Sigmoid colon (tissue), 6 donors: ENCODE measurements at regions not wholly inside any gene's neighbourhood (a gene's known extent, or its start where the extent isn't known, plus 50 kb on each side); places are given as distances from the start of the nearest gene placed in this dataset.
"Not testable (repeated sequence)": the region's sequence is repeated elsewhere in the genome, so short reads cannot be mapped to it uniquely, and the experiment has no call there.

Experiments
- DNase-seq: peaks from one replicate; pipeline ENCODE4 v3.0.0-alpha.2; 2019
- H3K27ac ChIP-seq, 4 donors: fragments of 200-600 bp; sonication (generic); one replicate each; pipeline ENCODE4 v1.5.1; 2016 to 2019; ENCODE audit warnings: mild to moderate bottlenecking in 1 of 4
- H3K27me3 ChIP-seq, 3 donors: fragments of 200-600 bp; sonication (generic); one replicate each; pipeline ENCODE4 v1.5.1; 2019; ENCODE audit warnings: mild to moderate bottlenecking in 1 of 3
- H3K36me3 ChIP-seq, 4 donors: fragments of 200-600 bp; sonication (generic); one replicate each; pipeline ENCODE4 v1.5.1; 2016 to 2019
- H3K4me1 ChIP-seq, 4 donors: fragments of 200-600 bp; sonication (generic); one replicate each; pipeline ENCODE4 v1.5.1; 2017 to 2019
- H3K4me3 ChIP-seq, 4 donors: fragments of 200-600 bp; sonication (generic); one replicate each; pipeline ENCODE4 v1.5.1; 2017 to 2019; ENCODE audit warnings: mild to moderate bottlenecking in 2 of 4, moderate library complexity in 1 of 4
- H3K9me3 ChIP-seq, 4 donors: fragments of 200-600 bp in 3 of 4; sonication (generic) in 3 of 4; one replicate each; pipeline versions ENCODE4 v1.5.1 to v1.6.1; 2013 to 2019
- CTCF ChIP-seq, 4 experiments: fragments of 450-650 bp in 3 of 4; fragments of 200-600 bp in 1 of 4; IDR thresholded peaks; one replicate each; pipeline ENCODE4 v1.5.1; 2016 to 2019; ENCODE audit warnings: antibody characterized with exemption in 4 of 4, mild to moderate bottlenecking in 3 of 4, moderate library complexity in 2 of 4
- EP300 ChIP-seq, 4 donors: sonication (generic); formaldehyde crosslinking; IDR thresholded peaks; one replicate each; pipeline ENCODE4 v1.6.1; 2017; ENCODE audit warnings: antibody characterized with exemption in 4 of 4
- POLR2A ChIP-seq, 2 donors: fragments of 450-650 bp; IDR thresholded peaks; one replicate each; pipeline ENCODE4 v1.6.1; 2016; ENCODE audit warnings: antibody characterized with exemption in 2 of 2, mild to moderate bottlenecking in 2 of 2, moderate library complexity in 2 of 2
- POLR2AphosphoS5 ChIP-seq, 4 donors: sonication (generic); formaldehyde crosslinking; IDR thresholded peaks; one replicate each; pipeline ENCODE4 v1.6.1; 2017; ENCODE audit warnings: antibody characterized with exemption in 4 of 4
- WGBS, 2 donors: extraction: QIAGEN DNeasy Blood & Tissue Kit; methylation state at CpG; one replicate each; pipeline ENCODE4 v1.1.7; 2013; 5-methylcytosine and 5-hydroxymethylcytosine counted together
- intact Hi-C: fragments of 100-400 bp; cut with DNase I; formaldehyde crosslinking; loops from one replicate; pipeline ENCODE4 v1.15.1; 2023
- donor health status: healthy with polysubstance abuse.
- donor health status: healthy.

GRCh38 chr17:21592774-21593173, 99.5 kb upstream of the KCNJ18 start:
- H3K9me3 ChIP-seq, result no peaks in the 10 kb centered on the region
- no peak for DNase-seq
- no peaks in the 10 kb centered on the region for H3K4me1 ChIP-seq
- H3K4me3 ChIP-seq, result no peak overlapping the region
- no peak overlapping the region for H3K27ac ChIP-seq
- no peaks in the 10 kb centered on the region for H3K36me3 ChIP-seq
- no peaks in the 10 kb centered on the region for H3K27me3 ChIP-seq
- WGBS, 2 donors, result 95 to 96% methylated on average over 23 of the region's 23 CpGs
- intact Hi-C loops, result no loop called here
- TF ChIP-seq EP300 (IDR thresholded peaks at IDR 0.05) (no peak), CTCF (IDR thresholded peaks at IDR 0.05) (no peak), POLR2A (IDR thresholded peaks at IDR 0.05) (no peak), POLR2AphosphoS5 (IDR thresholded peaks at IDR 0.05) (no peak)

- H3K36me3 ChIP-seq, DNase-seq, H3K9me3 ChIP-seq, H3K4me1 ChIP-seq, H3K27me3 ChIP-seq, H3K27ac ChIP-seq, intact Hi-C loops, H3K4me3 ChIP-seq: not testable (repeated sequence)
- WGBS, 2 donors, result 92 to 96% methylated on average over 20 of the region's 20 CpGs
These were observed 98.7 kb upstream of the KCNJ18 start for GRCh38 chr17:21593452-21594105.

DNA sequence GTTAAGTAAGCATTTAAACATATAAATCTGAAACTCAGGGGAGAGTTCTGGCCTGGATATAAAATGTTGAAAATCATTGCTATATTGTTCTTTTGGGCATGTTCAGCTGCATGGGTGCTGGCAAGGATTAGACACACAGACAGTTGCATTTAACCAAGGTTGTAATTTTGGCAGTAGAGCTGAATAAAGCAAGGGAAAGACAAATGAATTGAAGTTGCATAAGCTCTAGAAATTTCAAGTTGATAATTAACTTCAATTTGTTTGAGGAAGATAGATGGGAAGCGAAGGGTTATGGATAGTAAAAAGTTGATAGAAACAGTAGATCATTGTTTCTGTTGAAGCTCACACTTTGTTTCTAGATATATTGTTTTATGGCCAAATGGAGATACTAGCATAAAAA, 97.2 kb upstream of the KCNJ18 start:
- H3K4me1 ChIP-seq, result no peaks in the 10 kb centered on the region
- 20 to 64% methylated on average over 1 of the region's 1 CpG for WGBS, 2 donors
- no peak overlapping the region for H3K27ac ChIP-seq
- no peaks in the 10 kb centered on the region for H3K36me3 ChIP-seq
- no peaks in the 10 kb centered on the region for H3K9me3 ChIP-seq
- no peak overlapping the region for H3K4me3 ChIP-seq
- H3K27me3 ChIP-seq, result no peaks in the 10 kb centered on the region
- intact Hi-C loops, result no loop called here
- DNase-seq, result no peak
- TF ChIP-seq EP300 (IDR thresholded peaks at IDR 0.05) (no peak), CTCF (IDR thresholded peaks at IDR 0.05) (no peak), POLR2AphosphoS5 (IDR thresholded peaks at IDR 0.05) (no peak), POLR2A (IDR thresholded peaks at IDR 0.05) (no peak)

GRCh38 chr17:21602176-21602575, 90.1 kb upstream of the KCNJ18 start:
- TF ChIP-seq CTCF (IDR thresholded peaks at IDR 0.05) (no peak), EP300 (IDR thresholded peaks at IDR 0.05) (no peak), POLR2AphosphoS5 (IDR thresholded peaks at IDR 0.05) (no peak), POLR2A (IDR thresholded peaks at IDR 0.05) (no peak)

DNA sequence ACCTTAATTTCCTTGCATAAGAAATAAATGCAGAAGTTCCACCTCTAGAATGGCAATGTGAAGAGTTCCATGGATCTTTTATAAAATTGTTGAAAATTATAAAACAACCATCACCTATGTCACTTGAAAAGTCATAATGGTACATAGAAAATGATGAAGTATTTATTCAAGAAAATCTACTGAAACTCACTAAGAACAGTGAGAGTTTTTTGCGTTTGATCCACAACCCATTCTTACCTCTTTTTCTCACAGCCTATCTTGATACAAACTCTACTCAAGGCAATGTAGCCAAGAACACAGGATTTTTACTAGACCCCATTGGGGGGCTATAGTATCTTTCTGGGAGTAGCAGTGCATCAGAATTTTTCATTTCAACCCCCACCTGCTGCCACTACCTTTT, 89.0 kb upstream of the KCNJ18 start:
- not testable (repeated sequence) for H3K36me3 ChIP-seq

More at GRCh38 chr17:21602176-21602575, 90.1 kb upstream of the KCNJ18 start:
- WGBS, 2 donors, result 76 to 85% methylated on average over 5 of the region's 5 CpGs
- intact Hi-C loops, result no loop called here
- no peaks in the 10 kb centered on the region for H3K4me1 ChIP-seq
- H3K36me3 ChIP-seq, result no peaks in the 10 kb centered on the region
- H3K9me3 ChIP-seq, result no peaks in the 10 kb centered on the region
- no peak for DNase-seq
- no peaks in the 10 kb centered on the region for H3K27me3 ChIP-seq
- no peak overlapping the region for H3K27ac ChIP-seq
- no peak overlapping the region for H3K4me3 ChIP-seq

GRCh38 chr17:21611443-21611842, 80.9 kb upstream of the KCNJ18 start:
- H3K36me3 ChIP-seq, H3K27ac ChIP-seq, H3K4me3 ChIP-seq, H3K4me1 ChIP-seq, H3K27me3 ChIP-seq, H3K9me3 ChIP-seq, intact Hi-C loops, DNase-seq: not testable (repeated sequence)
- WGBS, 2 donors, result 95 to 97% methylated on average over 8 of the region's 8 CpGs

More for the DNA sequence above, 89.0 kb upstream of the KCNJ18 start:
- H3K4me1 ChIP-seq, H3K4me3 ChIP-seq, H3K27ac ChIP-seq, H3K27me3 ChIP-seq, DNase-seq, H3K9me3 ChIP-seq, intact Hi-C loops: not testable (repeated sequence)
- 91 to 97% methylated on average over 1 of the region's 1 CpG for WGBS, 2 donors

DNA sequence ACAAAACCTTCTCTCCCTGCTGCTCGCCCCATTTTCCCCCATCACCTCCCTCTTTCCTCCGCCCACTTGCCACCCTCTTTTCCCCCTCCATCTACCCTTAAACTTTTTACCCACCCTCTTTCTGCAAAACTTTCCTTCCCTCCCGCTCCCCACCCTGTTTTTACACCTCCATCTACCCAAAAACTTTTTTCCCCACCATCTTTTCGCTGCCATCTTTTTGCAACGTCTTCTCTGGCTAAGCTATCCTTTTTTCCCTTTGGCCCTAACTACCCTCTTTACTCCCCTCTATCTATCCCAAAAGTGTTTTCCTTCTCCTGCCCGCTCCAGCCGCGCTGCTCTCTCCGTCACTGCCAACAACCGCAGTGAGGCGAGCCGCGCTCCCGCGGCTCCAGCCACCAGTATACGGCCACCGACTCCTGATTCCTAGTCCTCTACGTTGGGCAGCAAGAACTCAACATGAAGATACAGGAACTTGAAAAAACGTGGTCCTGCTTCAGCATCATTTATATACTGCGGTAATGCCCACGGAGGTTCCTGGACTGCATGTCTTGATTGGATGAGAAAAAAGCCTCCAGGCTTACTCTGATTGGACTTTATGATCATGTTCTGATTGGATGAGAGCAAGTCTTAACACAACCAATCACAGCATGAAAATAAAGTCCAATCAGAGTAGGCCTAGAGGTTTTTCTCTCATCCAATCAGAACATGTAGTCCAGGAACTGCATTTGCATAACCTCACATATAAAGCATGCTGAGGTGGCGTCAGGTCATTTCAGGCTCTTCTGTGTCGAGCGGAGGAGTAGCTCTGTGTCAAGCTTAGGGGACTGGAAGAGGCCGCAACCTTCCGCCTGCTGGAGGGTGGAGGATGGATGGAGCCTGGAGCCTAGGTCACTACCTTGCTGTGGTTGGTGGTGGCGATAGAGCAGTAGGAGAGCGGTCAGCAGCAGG, 79.9 kb upstream of the KCNJ18 start:
- H3K27ac ChIP-seq, H3K27me3 ChIP-seq, H3K9me3 ChIP-seq, DNase-seq, intact Hi-C loops, H3K4me3 ChIP-seq, H3K4me1 ChIP-seq, H3K36me3 ChIP-seq: not testable (repeated sequence)
- 82 to 92% methylated on average over 28 of the region's 28 CpGs for WGBS, 2 donors
